Activated B cell treated with CpG ODN at 0.5 μM for 24 hours (primary cell): ENCODE measurements at regions not wholly inside any gene's neighbourhood (a gene's known extent, or its start where the extent isn't known, plus 50 kb on each side); places are given as distances from the start of the nearest gene placed in this dataset.

ENCODE experiments used
- ATAC-seq: fragments of 200-7000 bp; cut with Tn5 transposase; one replicate; pipeline ENCODE4 v1.10.0; 2021; ENCODE audit warnings: low read depth, mild to moderate bottlenecking, moderate library complexity
- CTCF ChIA-PET: fragments of 350-600 bp; sonication (Branson Sonifier 250); formaldehyde crosslinking; loops from one replicate; lab custom pipeline; 2021; ENCODE audit warnings: antibody characterized with exemption; lab: Charles Lee
- POLR2A ChIA-PET: fragments of 350-600 bp; sonication (Branson Sonifier 250); formaldehyde crosslinking; loops from one replicate; lab custom pipeline; 2021; ENCODE audit warnings: antibody characterized with exemption; lab: Charles Lee
- DNase-seq: peaks from one replicate; pipeline ENCODE4 v3.0.0; 2022
- H3K27ac Mint-ChIP-seq: one replicate; pipeline ENCODE4 v1.8.0; 2020; ENCODE audit warnings: mixed read lengths
- H3K27me3 Mint-ChIP-seq: one replicate; pipeline ENCODE4 v1.8.0; 2021; ENCODE audit warnings: mixed read lengths
- H3K36me3 Mint-ChIP-seq: one replicate; pipeline ENCODE4 v1.8.0; 2021; ENCODE audit warnings: low read depth, mixed read lengths
- H3K4me1 Mint-ChIP-seq: one replicate; pipeline ENCODE4 v1.8.0; 2021; ENCODE audit warnings: mixed read lengths
- H3K4me3 Mint-ChIP-seq: one replicate; pipeline ENCODE4 v1.8.0; 2020; ENCODE audit warnings: mild to moderate bottlenecking, mixed read lengths
- H3K9me3 Mint-ChIP-seq: one replicate; pipeline ENCODE4 v1.8.0; 2020; ENCODE audit warnings: mixed read lengths
- intact Hi-C: fragments of 100-400 bp; cut with micrococcal nuclease; formaldehyde crosslinking; loops from one replicate; pipeline ENCODE4 v1.15.1; 2024
- TF ChIP-seq, protein P1 (sequence below): fragments of 200-600 bp; IDR thresholded peaks from one replicate; pipeline ENCODE4 v1.8.0; 2022; ENCODE audit warnings: antibody characterized with exemption, mild to moderate bottlenecking

- ChIA-PET CTCF (no interaction called here), POLR2A (no interaction called here)
- Mint-ChIP-seq H3K4me3 (no peak overlapping the region), H3K9me3 (no peaks in the 10 kb centered on the region), H3K36me3 (no peaks in the 10 kb centered on the region), H3K27me3 (no peaks in the 10 kb centered on the region), H3K27ac (no peak overlapping the region), H3K4me1 (no peaks in the 10 kb centered on the region)
- TF ChIP-seq, protein P1, sequence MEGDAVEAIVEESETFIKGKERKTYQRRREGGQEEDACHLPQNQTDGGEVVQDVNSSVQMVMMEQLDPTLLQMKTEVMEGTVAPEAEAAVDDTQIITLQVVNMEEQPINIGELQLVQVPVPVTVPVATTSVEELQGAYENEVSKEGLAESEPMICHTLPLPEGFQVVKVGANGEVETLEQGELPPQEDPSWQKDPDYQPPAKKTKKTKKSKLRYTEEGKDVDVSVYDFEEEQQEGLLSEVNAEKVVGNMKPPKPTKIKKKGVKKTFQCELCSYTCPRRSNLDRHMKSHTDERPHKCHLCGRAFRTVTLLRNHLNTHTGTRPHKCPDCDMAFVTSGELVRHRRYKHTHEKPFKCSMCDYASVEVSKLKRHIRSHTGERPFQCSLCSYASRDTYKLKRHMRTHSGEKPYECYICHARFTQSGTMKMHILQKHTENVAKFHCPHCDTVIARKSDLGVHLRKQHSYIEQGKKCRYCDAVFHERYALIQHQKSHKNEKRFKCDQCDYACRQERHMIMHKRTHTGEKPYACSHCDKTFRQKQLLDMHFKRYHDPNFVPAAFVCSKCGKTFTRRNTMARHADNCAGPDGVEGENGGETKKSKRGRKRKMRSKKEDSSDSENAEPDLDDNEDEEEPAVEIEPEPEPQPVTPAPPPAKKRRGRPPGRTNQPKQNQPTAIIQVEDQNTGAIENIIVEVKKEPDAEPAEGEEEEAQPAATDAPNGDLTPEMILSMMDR, result no peak
- ATAC-seq (no peak), DNase-seq (no peak)
- intact Hi-C loops, result no loop called here
Measured at GRCh38 chr2:157122776-157123175, 134.7 kb upstream of the GALNT5 start.

GRCh38 chr2:157124731-157125130 is 132.8 kb upstream of the GALNT5 start:
- POLR2A ChIA-PET, result no interaction called here
- Mint-ChIP-seq H3K4me1 (no peaks in the 10 kb centered on the region), H3K4me3 (no peak overlapping the region), H3K27me3 (no peaks in the 10 kb centered on the region), H3K27ac (no peak overlapping the region), H3K9me3 (no peaks in the 10 kb centered on the region), H3K36me3 (no peaks in the 10 kb centered on the region)
- no peak for ATAC-seq
- CTCF ChIA-PET, result no interaction called here
- intact Hi-C loops, result no loop called here
- TF ChIP-seq, protein P1, result no peak
- no peak for DNase-seq

DNA sequence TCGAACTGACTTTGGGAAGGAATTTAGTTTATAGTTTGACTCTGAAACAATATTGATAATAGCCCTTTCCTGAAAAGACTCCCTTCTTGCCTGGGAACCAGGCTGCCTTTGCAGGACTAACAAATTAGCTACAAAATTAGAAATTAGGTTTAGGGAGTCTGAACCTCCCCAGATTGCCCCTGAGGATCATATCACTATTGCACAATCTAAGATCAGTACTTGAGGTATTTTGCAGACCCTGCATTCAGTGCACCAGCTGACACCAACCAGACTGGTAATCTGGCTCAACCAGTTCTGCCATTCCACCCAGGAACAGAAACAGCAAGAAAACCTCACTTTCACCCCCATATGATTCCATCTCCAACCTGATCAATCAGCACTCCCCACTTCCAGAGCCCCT is 131.8 kb upstream of the GALNT5 start:
- no peak for DNase-seq
- Mint-ChIP-seq H3K36me3 (no peaks in the 10 kb centered on the region), H3K4me3 (no peak overlapping the region), H3K9me3 (no peaks in the 10 kb centered on the region), H3K4me1 (no peaks in the 10 kb centered on the region), H3K27me3 (no peaks in the 10 kb centered on the region), H3K27ac (no peak overlapping the region)
- TF ChIP-seq, protein P1, result no peak
- no peak for ATAC-seq
- intact Hi-C loops, result no loop called here
- CTCF ChIA-PET, result no interaction called here
- POLR2A ChIA-PET, result no interaction called here

DNA sequence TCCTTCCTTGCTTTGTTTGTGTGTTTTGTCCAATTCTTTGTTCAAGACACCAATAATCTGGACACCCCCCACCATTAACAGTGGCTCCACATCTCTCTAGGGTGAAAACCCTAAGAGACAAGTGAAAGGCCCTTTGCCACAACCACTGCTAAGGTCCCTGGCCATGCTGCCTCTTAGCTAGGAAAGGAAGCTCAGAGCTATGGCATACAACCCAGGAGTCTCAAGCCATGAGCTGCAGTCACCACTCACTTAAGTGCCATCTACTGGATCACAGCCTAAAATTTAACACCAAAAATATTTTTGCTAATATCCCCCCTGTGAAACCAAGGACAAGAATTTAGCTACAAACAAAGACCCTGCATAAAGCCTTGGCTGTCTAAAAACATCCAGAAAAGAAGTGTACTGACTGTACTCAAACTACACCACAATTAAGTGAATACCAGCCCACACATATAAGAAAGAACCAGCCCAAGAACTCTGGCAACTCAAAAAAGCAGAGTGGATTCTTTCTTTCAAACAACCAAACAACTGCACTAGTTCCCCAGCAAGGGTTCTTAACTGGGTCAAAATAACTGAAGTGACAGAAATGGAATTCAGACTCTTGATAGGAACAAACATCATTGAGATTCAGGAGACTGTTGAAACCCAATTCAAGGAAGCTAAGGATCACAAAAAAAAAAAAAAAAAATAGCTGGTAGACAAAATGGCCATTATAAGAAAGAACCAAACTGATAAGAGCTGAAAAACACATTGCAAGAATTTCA is 130.1 kb upstream of the GALNT5 start:
- Mint-ChIP-seq H3K36me3 (no peaks in the 10 kb centered on the region), H3K4me1 (no peaks in the 10 kb centered on the region), H3K27ac (no peak overlapping the region), H3K9me3 (no peaks in the 10 kb centered on the region), H3K4me3 (no peak overlapping the region), H3K27me3 (no peaks in the 10 kb centered on the region)
- no peak for ATAC-seq
- intact Hi-C loops, result no loop called here
- POLR2A ChIA-PET, result no interaction called here
- no peak for DNase-seq
- CTCF ChIA-PET, result no interaction called here
- TF ChIP-seq, protein P1, result no peak

GRCh38 chr2:157143901-157144300 is 113.6 kb upstream of the GALNT5 start:
- POLR2A ChIA-PET, result no interaction called here
- DNase-seq (no peak), ATAC-seq (no peak)
- no peaks in the 10 kb centered on the region for H3K36me3 Mint-ChIP-seq
- no peak overlapping the region for H3K27ac Mint-ChIP-seq
- H3K27me3 Mint-ChIP-seq, result no peaks in the 10 kb centered on the region
- H3K4me3 Mint-ChIP-seq, result no peak overlapping the region
- TF ChIP-seq, protein P1, result no peak
- intact Hi-C loops, result no loop called here
- H3K9me3 Mint-ChIP-seq, result no peaks in the 10 kb centered on the region
- CTCF ChIA-PET, result no interaction called here
- H3K4me1 Mint-ChIP-seq, result no peaks in the 10 kb centered on the region
